ENCODE measurements at regions not wholly inside any gene's neighbourhood (a gene's known extent, or its start where the extent isn't known, plus 50 kb on each side); places are given as distances from the start of the nearest gene placed in this dataset.

GRCh38 chr1:217369271-217369981 lies 261.5 kb downstream of the GPATCH2 start:
- H3K36me3 Mint-ChIP-seq (ENCODE audit: low read depth): no peaks in the 10 kb centered on the region
- H3K9me3 Mint-ChIP-seq: no peaks in the 10 kb centered on the region
- no peaks in the 10 kb centered on the region for H3K4me1 Mint-ChIP-seq (ENCODE audit: low read depth)
- no peak for TF ChIP-seq CTCF (IDR thresholded peaks at IDR 0.05)
- no peaks in the 10 kb centered on the region for H3K27me3 Mint-ChIP-seq
- DNase-seq (no peak), ATAC-seq (no peak)
- POLR2A ChIA-PET: no interaction called here
- H3K27ac Mint-ChIP-seq: no peak overlapping the region
- H3K4me3 Mint-ChIP-seq: no peak overlapping the region
- intact Hi-C loops (cut with micrococcal nuclease): no loop called here
- CTCF ChIA-PET: no interaction called here

GRCh38 chr1:217364220-217364619 lies 266.7 kb downstream of the GPATCH2 start:
- intact Hi-C loops (cut with micrococcal nuclease): no loop called here
- no peak for TF ChIP-seq CTCF (IDR thresholded peaks at IDR 0.05)
- ChIA-PET CTCF (no interaction called here), POLR2A (interaction anchor here (0.6 kb wide), 1 partner anchor 41 kb away, joined by 3 read pairs; no protein-coding TSS in a partner anchor)
- Mint-ChIP-seq H3K27ac (no peak overlapping the region), H3K4me3 (no peak overlapping the region), H3K27me3 (no peaks in the 10 kb centered on the region), H3K4me1 (ENCODE audit: low read depth) (no peaks in the 10 kb centered on the region), H3K36me3 (ENCODE audit: low read depth) (no peaks in the 10 kb centered on the region), H3K9me3 (no peaks in the 10 kb centered on the region)
- no peak for ATAC-seq
- DNase-seq: no peak

GRCh38 chr1:217363319-217363718 lies 267.6 kb downstream of the GPATCH2 start:
- intact Hi-C loops (cut with micrococcal nuclease): no loop called here
- no peak for TF ChIP-seq CTCF (IDR thresholded peaks at IDR 0.05)
- ChIA-PET CTCF (no interaction called here), POLR2A (no interaction called here)
- H3K9me3 Mint-ChIP-seq: no peaks in the 10 kb centered on the region
- H3K27ac Mint-ChIP-seq: no peak overlapping the region
- ATAC-seq (no peak), DNase-seq (no peak)
- H3K36me3 Mint-ChIP-seq (ENCODE audit: low read depth): no peaks in the 10 kb centered on the region
- H3K4me1 Mint-ChIP-seq (ENCODE audit: low read depth): no peaks in the 10 kb centered on the region
- no peaks in the 10 kb centered on the region for H3K27me3 Mint-ChIP-seq
- H3K4me3 Mint-ChIP-seq: no peak overlapping the region

GRCh38 chr1:217360510-217360909 lies 270.4 kb downstream of the GPATCH2 start:
- H3K27ac Mint-ChIP-seq: no peak overlapping the region
- H3K4me1 Mint-ChIP-seq (ENCODE audit: low read depth): no peaks in the 10 kb centered on the region
- no peaks in the 10 kb centered on the region for H3K9me3 Mint-ChIP-seq
- H3K36me3 Mint-ChIP-seq (ENCODE audit: low read depth): no peaks in the 10 kb centered on the region
- ATAC-seq (no peak), DNase-seq (no peak)
- CTCF ChIA-PET: no interaction called here
- H3K4me3 Mint-ChIP-seq: no peak overlapping the region
- TF ChIP-seq CTCF (IDR thresholded peaks at IDR 0.05): no peak
- H3K27me3 Mint-ChIP-seq: no peaks in the 10 kb centered on the region
- intact Hi-C loops (cut with micrococcal nuclease): no loop called here
- POLR2A ChIA-PET: no interaction called here

GRCh38 chr1:217354895-217355294 lies 276.0 kb downstream of the GPATCH2 start:
- no peak for TF ChIP-seq CTCF (IDR thresholded peaks at IDR 0.05)
- Mint-ChIP-seq H3K4me3 (no peak overlapping the region), H3K27ac (no peak overlapping the region), H3K36me3 (ENCODE audit: low read depth) (no peaks in the 10 kb centered on the region), H3K9me3 (no peaks in the 10 kb centered on the region), H3K4me1 (ENCODE audit: low read depth) (no peaks in the 10 kb centered on the region), H3K27me3 (no peaks in the 10 kb centered on the region)
- ATAC-seq (no peak), DNase-seq (no peak)
- POLR2A ChIA-PET: no interaction called here
- CTCF ChIA-PET: no interaction called here
- intact Hi-C loops (cut with micrococcal nuclease): no loop called here
